Limb (tissue), 2 donors: ENCODE measurements at regions not wholly inside any gene's neighbourhood (a gene's known extent, or its start where the extent isn't known, plus 50 kb on each side); places are given as distances from the start of the nearest gene placed in this dataset.

ENCODE experiments used
- DNase-seq, 2 donors: peaks; one replicate each; pipeline ENCODE4 v3.0.0-alpha.2; 2016; ENCODE audit errors: extremely low spot score in 2 of 2

DNA sequence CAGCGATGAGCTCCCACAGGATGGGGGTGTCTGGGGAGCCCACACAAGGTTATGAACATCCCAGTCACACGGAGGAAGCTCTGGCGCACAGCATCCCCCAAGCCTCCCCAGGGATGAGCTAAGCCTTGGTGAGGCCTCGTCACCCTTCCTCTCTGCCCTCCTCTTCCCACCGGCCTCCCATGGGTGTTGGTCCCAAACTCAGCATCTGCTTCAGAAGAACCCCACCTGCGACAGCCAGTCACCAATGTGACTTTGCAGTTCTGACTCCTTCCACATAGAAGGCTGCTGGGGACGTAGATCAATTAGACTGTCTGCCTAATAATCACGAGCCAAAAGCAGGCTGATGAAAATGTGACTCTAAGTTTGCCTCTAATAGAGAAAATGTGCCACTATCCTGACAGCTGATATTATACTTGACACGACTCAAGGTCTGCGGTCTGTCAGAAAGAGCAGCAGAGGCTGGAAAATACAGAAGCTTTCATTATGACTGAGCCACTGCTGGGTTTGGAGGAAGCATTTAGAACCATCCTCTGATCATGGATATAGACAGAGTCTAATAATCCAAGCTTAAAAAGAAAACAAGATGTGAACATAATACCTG, 116.0 kb upstream of the PFKP start:
- DNase-seq = no peak

DNA sequence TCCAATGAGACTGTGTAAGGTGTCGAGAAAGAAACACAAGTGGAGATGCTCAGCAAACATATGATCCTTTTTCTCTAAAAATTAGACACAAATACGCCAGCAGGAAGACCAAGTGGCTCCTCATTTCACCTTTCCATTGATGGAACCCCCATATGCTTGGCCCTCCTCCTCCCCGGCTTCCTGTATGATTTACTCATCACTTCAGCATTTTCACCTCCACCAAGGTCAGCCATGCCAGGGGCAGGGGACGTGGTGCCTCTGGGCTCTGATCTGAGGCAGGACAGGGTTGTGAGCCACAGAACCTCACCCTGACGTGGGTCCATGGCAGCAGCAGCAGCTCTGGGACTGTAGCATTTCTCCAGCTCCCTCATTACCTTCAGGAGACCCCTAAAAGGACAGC, 116.8 kb upstream of the PFKP start:
- DNase-seq = no peak

DNA sequence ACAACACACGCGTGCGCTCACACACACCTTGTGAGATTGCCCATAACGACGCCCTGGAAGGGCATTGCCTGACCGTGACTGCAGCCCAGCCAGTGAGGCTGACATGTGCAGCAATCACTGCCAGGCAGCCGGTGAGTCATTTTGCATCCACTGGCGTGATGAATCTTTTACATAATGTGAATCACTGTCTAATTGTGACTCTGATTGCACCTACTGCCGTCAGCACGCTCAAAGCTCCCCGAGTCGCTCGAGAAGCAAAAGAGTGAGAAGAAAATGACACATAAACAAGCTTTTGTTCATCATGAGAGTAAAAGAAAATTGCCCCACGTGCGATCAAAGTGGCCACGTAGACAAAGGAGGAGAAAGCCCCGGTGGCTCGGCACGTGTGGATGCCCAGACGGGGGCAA, 117.4 kb upstream of the PFKP start:
- no peak for DNase-seq

DNA sequence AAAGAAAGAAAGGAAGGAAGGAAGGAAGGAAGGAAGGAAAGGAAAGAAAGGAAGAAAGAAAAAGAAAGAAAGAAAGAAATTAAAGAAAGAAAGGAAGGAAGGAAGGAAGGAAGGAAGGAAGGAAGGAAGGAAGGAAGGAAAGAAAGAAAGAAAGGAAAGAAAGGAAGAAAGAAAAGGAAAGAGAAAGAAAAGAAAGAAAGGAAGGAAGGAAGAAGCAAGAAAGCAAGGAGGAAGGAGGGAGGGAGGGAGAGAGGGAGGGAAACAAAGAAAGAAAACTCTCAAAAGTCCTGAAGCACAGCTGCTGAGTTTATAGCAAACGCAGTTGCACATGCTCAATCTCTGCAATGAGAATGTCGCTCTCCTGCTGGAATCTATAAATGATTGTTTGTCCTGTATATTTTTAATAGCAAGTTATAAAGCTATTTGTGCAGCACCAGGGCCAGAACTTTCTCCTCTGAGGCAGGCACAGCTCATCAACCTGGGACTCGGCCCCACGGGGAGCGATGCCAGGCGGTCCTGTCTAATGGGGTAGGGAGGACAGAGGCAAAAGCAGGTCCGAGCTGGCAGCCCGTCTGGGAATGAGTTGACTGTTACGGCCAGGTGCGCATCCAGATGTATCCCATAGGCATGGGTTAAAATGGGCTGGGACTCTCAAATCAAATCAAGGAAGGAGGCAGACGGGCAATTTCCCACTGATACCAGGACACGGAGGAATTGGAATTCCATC, 118.0 kb upstream of the PFKP start:
- no peak for DNase-seq

DNA sequence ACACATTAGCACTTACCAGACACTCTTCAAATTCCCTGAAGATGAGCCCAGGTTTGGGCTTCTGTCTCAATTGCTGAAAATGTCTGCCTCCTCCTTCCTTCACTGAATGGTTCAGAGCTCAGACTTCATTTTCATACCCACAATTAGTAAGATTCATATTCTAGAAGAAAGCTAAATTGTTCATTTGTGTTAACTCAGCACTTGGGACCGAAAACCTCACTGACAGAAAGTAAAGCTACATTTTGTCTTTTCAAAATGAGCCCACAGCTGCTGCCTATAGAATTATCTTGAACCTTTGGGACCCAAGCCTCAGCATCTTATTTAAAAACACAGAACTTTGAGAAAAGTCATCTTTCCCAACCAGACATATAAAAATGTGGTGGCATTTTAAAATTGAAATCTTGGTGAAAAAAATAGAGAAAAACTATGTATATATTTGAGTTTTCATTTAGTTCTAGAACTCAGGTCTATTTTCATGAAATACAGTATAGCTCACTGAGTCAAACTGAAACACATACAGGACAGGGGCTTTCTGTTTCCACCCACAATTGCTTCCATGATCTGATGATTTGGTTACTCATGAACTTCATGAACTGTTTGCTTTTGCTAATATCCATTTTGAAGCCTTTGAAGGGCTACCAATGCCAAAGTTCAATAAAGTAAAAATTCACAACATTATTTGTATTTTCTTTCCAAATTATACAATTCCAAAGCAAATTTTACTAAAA, 119.1 kb upstream of the PFKP start:
- DNase-seq = no peak

DNA sequence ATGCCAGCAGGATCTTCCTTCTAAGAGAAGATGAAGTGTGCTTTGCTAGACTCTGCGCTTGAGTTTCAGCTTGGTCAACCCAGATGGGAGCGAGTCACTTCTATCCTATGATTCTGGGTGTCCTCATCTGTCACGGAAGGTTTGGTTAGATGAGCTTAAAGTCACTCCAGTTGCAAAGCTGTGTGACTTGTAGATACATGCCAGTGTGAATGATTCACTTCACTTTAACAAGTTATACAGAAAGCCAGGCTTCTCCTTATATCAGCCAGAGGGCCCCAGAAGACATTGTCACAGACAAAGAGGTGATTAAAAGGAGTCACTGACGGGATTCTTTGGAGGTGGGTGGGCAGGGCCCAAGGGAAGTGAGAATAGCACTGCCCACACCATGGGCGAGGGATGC, 122.6 kb upstream of the PFKP start:
- no peak for DNase-seq

DNA sequence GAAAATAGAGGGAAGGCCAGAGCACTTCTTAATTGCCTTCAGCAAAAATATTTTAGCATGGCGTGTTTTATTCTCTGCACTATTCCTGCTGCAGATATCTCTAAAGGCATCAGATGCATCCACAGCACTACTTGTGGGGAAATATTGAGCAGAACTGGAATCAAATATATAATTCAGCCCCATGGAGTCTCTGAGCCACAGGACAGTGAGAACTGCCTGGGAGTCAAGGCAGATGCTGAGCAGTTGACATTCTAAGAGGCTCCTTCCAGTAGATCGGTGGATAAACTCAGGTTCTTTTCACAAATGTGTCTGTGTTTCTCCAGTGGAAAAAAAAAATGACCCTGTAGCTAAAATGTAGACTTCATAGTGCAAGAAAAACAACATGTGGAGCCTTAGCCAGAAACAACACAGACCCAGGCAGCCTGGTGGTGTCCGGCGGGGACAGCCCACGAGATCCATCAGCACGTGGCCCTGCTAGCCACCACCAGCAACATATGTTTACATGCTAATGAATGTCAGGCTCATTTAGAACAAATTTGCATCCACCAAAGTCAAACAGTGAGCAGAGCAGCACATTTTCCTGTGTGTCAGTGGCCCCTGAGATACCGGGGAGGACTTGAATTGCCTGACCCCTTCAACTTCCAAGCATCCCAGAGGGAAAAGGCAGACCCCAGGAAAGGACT, 123.3 kb upstream of the PFKP start:
- no peak for DNase-seq

DNA sequence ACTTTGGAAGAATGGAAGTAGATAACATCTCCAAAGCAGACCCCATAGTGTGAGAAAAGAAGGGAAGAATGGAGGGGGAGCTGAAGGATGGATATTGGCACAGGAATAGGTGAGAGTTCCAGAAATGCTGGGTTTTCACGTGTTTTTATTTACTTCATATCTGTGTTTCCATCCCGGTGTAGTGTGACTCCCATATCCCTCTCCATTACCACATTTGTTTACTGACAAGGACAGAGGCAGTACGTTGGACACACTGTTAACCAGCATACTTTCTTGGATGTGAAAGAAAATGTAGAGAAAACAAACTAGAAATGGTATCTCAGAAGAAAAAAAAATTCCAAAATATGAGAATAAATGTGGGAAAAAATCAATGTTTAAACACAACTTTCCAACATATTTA, 124.4 kb upstream of the PFKP start:
- no peak for DNase-seq

DNA sequence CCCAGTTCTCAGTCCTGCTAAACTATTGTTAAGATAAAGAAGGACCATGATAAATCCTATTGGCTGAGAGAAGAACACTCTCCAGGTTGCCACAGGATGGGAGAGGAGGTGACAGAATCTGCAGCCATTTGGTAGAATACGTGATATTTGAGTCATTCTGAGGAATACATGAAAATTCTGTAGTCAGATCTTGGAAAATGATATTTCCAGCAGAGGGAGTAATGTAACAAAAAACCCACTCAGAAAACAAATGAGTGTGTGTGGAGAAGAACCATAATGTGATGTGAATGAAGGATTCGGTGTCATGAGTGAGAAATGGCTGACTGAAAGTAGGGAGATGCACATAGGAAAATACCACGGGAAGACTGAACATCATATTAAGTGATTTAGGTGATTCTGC, 128.5 kb upstream of the PFKP start:
- no peak for DNase-seq

DNA sequence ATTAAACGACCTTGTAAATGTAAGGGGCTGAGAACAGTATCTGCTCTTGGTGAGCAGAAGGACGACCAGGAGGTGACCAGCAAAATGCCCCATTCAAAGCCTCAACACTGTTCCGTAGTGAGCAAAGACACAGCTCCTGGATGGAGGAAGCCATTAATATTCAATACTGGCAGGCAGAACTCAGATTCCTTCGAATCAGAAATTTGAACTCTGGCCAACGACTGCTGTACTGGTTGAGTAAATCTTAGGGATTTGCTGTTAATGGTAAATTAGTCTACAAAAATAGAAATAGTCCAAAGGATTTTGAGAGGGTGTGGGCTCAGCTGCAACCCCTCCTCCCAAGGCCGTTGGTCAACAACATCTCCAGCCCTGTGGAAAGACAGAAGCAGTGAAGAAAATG, 130.5 kb upstream of the PFKP start:
- DNase-seq = peak in 1 of 2 donors; percentile 7

DNA sequence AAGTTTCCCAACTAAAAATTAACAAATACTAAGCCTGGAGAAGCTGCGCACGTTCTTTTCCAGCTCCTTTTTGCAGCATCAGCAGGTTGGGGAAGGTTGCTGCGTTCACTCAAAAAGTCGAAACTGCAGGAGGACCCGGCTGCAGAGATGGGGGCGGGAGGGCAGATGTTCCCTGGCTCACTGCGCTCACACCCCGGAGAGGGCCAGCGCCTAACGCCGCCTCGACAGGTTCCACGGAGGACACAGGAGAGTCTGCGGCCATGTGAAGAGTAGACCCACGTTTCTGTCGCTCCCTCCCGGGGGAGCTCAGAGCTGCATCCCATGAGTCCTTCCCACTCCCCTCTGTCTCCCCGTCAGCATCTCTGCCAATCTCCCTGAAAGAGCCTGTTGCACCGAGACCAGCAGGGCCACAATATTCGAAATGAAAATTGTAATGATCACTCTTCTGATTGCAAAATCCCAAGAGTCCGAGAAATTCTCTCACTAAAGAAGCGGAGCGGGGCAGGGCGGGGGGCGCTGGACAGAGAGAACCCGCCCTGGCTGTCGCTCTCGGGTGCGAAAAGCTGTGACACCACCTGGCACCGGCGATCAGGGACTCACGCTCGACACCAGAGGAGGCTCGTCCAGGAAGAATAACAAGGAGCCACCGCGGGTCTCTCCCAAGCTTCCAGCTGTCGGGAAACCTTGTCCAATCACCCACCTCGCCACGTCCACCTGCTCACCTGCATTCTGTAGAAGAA, 131.5 kb upstream of the PFKP start:
- DNase-seq = no peak

DNA sequence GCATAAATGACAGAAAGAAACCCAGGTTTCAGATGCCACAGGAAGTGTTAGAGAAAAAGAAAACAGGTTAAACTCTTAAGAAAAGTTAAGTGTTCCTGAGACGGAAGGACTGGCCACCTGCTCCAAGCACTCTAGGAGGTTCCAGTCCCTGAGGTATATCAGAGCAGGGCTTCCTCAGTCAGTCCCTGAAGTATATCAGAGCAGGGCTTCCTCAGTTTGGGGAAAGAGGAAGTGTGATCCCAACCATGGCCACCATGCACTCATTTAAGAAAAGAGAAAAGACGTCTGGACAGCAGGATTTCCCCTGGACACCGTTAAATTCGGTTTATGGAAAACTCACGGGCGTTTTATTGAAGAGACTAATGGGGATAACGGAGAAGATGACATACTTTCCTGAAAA, 133.4 kb upstream of the PFKP start:
- no peak for DNase-seq

DNA sequence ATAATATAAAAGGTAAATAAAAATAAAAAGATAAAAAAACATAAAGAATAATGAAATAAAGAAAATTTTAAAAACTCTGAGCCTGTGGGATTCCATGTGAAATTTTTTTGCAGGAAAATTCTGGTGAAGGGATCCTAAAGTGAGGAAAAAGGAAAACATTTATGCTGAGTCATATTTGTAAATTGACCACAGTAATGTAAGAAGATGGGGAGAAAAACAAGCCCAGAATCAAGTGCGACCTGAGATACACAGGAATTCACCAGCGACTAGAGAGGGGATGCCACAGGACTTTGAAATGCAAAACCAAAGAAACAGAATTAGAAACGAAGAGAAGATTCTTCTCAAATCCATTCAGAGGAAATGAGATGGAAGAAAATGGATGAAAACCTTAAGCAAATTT, 133.8 kb upstream of the PFKP start:
- DNase-seq = no peak

DNA sequence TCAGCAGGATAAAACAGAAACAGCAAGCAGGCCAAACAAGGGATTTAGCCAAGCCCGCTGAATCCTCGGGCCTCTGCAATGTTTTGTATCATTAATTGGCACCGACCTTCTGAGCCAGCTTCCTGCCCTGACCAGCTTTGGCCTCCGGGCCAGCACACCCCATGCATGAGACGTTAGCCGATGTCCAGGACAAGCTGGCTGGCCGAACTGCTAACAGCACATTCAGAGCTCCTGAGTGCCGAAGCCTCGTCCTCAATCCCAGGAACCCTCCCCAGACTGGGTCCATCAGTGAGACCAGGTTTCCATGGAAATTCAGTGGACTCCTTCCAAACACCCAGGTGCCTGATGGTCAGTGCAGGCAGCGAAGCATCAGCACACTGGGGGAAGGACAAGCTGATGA, 134.3 kb upstream of the PFKP start:
- no peak for DNase-seq

DNA sequence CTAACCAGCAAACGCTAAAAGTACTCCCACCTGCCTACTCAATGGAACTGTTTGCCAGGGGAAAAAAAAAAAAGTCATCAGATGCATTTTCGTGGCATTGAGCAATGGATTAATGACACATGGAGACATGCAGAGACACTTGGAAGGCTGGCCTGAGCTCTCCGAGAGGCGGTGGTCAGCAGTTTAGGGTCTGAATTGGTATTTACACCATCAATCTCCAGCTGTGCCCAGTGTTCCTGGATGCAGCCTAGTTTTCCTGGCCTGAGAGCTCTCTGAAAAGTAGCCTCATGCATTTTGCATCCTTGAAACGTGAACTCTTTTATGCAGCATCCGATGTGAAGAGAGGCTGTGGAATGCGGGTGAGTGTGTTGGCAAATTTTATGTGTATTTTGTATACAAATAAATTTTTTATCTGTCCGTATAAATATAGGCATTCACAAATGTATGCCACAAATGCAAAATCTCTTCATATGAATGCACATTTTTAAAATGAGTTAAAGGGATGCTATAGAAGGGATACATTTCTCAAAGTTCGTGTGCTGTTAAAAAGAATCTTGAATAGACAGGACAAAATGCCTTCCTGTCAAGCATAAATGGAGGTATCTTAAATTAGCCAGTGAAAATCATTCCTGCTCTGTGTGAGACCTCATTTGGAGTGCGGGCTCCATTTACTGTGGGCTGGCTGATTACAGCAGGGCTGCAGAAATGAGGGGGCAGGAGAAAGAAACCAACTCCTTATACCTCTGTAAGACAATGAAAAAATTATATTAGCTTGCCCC, 137.7 kb upstream of the PFKP start:
- DNase-seq = no peak

DNA sequence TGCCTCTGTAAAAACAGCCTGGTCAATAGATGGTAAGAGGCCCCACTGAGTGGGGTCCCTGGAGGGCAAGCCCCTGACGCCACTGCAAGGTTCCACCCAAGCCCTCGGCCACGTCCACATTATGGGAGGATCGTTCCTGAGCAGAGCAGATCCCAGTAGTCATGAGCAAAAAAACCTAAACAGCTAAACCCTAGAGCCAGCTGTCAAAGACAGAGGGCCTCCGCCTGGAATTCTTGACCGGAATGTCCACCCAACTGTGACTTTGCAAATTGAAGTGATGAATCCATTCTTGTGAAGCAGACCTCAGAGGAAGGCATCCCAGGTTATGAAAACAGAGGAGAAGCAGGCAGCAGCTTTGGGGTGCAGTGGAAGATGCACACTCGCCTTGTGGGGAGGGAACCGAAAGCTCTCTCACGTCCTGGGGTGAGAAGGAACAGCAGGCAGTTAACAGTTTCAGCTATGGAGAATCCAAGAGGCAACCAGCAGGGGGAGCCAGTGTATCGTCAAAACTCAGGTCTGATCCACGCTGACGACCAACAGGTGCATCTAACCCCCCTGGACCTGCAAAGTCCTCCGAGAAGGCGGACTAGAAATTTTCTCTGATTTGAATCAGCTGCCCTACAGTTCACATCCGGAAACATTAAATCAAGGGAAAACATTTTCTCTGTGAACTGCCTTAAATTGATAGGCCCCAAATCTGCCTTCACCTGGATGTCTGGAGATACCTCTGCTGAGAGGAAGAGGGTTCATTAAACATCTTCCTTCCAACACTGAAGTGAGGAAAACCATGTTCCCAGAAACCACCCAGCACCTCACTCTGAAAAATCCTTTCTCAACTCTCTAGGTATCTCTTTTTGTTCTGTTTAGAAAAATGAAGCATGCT, 139.1 kb upstream of the PFKP start:
- DNase-seq = peak; percentile 36 to 74

DNA sequence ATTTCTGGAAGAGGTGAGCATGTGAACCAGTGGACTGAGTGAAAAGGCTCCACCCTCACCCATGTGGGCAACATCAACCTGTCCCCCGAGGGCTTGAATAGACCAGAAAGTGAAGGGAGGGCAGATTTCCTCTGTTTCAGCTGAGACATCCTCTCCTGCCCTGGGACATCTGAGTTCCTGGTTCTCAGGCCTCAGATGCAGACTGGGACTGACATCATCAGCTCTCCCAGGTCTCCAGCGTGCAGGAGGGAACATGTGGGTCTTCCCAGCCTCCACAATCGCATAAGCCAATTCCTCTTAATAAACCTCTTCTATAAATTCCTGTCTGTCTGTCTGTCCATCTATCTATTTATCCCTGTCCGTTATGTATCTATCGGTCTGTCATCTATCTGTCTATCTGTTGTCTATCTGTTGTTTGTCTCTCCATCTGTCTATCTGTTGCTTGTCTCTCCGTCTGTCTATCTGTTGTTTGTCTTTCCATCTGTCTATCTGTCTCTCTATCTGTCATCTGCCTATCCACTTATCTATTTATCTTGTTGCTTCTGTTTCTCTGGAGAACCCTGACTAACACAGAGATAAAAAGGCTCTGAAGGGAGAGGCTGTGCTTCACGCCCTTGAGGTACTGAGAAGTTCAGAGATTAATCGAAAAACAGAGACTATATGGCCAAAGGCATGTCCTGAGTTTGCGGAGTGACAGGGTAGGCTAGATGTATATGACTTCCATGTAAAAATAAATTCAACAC, 140.3 kb upstream of the PFKP start:
- no peak for DNase-seq

DNA sequence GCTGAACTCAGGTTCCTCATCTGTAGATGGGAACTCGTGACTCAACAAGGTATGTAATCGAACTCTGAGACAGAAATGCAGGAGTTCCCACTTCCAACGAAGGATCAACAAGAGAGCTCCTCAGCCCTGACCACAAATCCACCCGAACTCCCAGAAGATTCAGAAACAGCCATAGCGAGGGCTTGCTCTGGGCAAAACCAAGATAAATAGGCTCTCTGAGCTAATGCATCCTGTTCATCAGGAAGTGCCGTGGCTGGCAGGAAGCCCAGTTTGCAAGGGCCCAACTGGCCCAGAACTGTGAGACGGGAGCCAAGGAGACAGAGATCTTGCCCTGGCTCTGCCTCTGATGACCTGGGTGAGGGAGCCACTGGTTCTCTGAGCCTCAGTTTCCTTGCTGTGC, 141.7 kb upstream of the PFKP start:
- DNase-seq = peak in 1 of 2 donors; percentile 45

DNA sequence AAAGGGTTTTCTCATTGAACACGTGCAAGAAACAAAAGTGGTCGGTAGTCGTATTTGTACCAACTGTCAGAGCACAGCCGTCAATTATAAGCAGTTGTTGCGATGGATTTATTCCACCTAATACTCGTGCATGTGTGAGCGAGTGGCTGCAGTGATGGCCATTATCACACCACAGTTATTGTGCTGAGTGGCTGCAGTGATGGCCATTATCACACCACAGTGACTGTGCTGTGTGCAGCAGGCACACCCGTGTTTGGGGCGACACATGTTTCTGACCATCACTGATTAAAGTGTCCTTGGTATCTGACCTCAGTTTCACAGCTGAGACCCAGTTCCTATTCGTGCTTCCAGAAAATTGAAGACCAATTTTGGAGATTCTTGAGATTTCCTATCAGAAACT, 142.9 kb upstream of the PFKP start:
- no peak for DNase-seq
